ENCODE measurements at regions not wholly inside any gene's neighbourhood (a gene's known extent, or its start where the extent isn't known, plus 50 kb on each side); places are given as distances from the start of the nearest gene placed in this dataset.

DNA sequence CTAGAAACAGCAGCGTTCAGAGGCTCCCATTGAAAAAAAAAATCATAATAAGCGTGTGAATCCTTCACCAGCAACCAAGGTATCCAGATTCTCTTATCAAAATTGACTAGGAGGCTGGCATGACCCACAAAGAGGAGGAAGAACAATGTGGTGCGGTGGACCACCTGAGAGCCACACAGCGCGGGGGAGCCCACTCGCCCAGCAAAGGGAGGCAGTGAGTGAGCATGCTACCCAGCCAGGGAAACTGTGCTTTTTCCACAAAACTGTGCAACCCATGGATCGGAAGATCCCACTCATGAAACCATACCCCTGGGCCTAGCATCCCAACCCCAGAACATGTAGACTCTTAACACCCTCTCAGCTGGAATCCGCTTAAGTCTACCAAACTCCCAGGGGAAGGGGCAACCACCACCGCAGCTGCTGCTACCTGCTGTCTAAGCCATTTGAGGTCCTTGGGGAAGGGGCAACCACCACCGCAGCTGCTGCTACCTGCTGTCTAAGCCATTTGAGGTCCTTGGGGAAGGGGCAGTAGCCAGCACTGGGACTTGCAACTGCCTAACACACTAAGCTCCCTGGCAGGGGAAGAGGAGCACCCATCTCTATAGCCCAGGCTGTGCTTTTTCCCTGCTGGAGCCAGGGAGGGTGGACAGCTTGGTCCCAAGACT lies 102.8 kb upstream of the CLDN18 start:
- Histone ChIP-seq H3K4ac (ENCODE audit: low read depth, low read length) (no peak overlapping the region), H2BK15ac (replicated peaks; ENCODE audit: low read depth) (no peak overlapping the region), H3K56ac (ENCODE audit: low read length) (no peak overlapping the region), H4K5ac (ENCODE audit: low read length) (no peak overlapping the region), H2BK120ac (ENCODE audit: low read depth, low read length) (no peak overlapping the region), H2BK5ac (ENCODE audit: low read length) (no peak overlapping the region), H3K4me2 (ENCODE audit: low read length) (no peak overlapping the region), H3K79me2 (ENCODE audit: control insufficient read depth, insufficient read depth, low read length) (no peaks in the 10 kb centered on the region), H3K4me1 (ENCODE audit: control insufficient read depth, low read depth, low read length) (no peaks in the 10 kb centered on the region), H3K36me3 (ENCODE audit: control insufficient read depth, insufficient read depth, low read length) (no peaks in the 10 kb centered on the region), H3K23ac (ENCODE audit: low read length) (no peak overlapping the region), H3K79me1 (ENCODE audit: low read length) (no peaks in the 10 kb centered on the region), H3K9ac (ENCODE audit: low read length) (no peak overlapping the region), H3K27me3 (ENCODE audit: insufficient read depth, low read length, poor library complexity) (no peaks in the 10 kb centered on the region), H4K8ac (ENCODE audit: low read depth, low read length) (no peak overlapping the region), H3K18ac (ENCODE audit: low read length) (no peak overlapping the region), H3K4me3 (ENCODE audit: low read length) (no peak overlapping the region), H2AK5ac (ENCODE audit: low read length) (no peak overlapping the region), H3K27ac (ENCODE audit: low read depth, low read length) (no peak overlapping the region)
- DNase-seq: no peak
- no CpG with 5 or more reads among the region's 10 CpGs for WGBS (ENCODE audit: extremely low coverage, insufficient coverage, low lambda C conversion rate)

GRCh38 chr3:137924628-137925027 lies 85.3 kb upstream of the CLDN18 start:
- Histone ChIP-seq H3K79me1 (ENCODE audit: low read length) (no peaks in the 10 kb centered on the region), H3K56ac (ENCODE audit: low read length) (no peak overlapping the region), H3K9ac (ENCODE audit: low read length) (no peak overlapping the region), H3K18ac (ENCODE audit: low read length) (no peak overlapping the region), H3K4me3 (ENCODE audit: low read length) (no peak overlapping the region), H3K36me3 (ENCODE audit: control insufficient read depth, insufficient read depth, low read length) (no peaks in the 10 kb centered on the region), H3K27ac (ENCODE audit: low read depth, low read length) (no peak overlapping the region), H2BK120ac (ENCODE audit: low read depth, low read length) (no peak overlapping the region), H3K79me2 (ENCODE audit: control insufficient read depth, insufficient read depth, low read length) (no peaks in the 10 kb centered on the region), H3K27me3 (ENCODE audit: insufficient read depth, low read length, poor library complexity) (no peaks in the 10 kb centered on the region), H3K4me1 (ENCODE audit: control insufficient read depth, low read depth, low read length) (no peaks in the 10 kb centered on the region), H3K4me2 (ENCODE audit: low read length) (no peak overlapping the region), H2BK5ac (ENCODE audit: low read length) (no peak overlapping the region), H3K23ac (ENCODE audit: low read length) (no peak overlapping the region), H4K5ac (ENCODE audit: low read length) (no peak overlapping the region), H3K4ac (ENCODE audit: low read depth, low read length) (no peak overlapping the region), H2BK15ac (replicated peaks; ENCODE audit: low read depth) (no peak overlapping the region), H2AK5ac (ENCODE audit: low read length) (no peak overlapping the region), H4K8ac (ENCODE audit: low read depth, low read length) (no peak overlapping the region)
- WGBS (ENCODE audit: extremely low coverage, insufficient coverage, low lambda C conversion rate): no CpG with 5 or more reads among the region's 4 CpGs
- DNase-seq: no peak

GRCh38 chr3:137925080-137925479 lies 84.9 kb upstream of the CLDN18 start:
- H3K23ac ChIP-seq (ENCODE audit: low read length): no peak overlapping the region
- no peak overlapping the region for H2BK15ac ChIP-seq (replicated peaks; ENCODE audit: low read depth)
- H4K5ac ChIP-seq (ENCODE audit: low read length): no peak overlapping the region
- H3K4me1 ChIP-seq (ENCODE audit: control insufficient read depth, low read depth, low read length): no peaks in the 10 kb centered on the region
- H3K56ac ChIP-seq (ENCODE audit: low read length): no peak overlapping the region
- no peak overlapping the region for H2AK5ac ChIP-seq (ENCODE audit: low read length)
- H3K79me1 ChIP-seq (ENCODE audit: low read length): no peaks in the 10 kb centered on the region
- no CpG with 5 or more reads among the region's 5 CpGs for WGBS (ENCODE audit: extremely low coverage, insufficient coverage, low lambda C conversion rate)
- no peak overlapping the region for H3K9ac ChIP-seq (ENCODE audit: low read length)
- H3K36me3 ChIP-seq (ENCODE audit: control insufficient read depth, insufficient read depth, low read length): no peaks in the 10 kb centered on the region
- DNase-seq: no peak
- H2BK120ac ChIP-seq (ENCODE audit: low read depth, low read length): no peak overlapping the region
- no peaks in the 10 kb centered on the region for H3K79me2 ChIP-seq (ENCODE audit: control insufficient read depth, insufficient read depth, low read length)
- H4K8ac ChIP-seq (ENCODE audit: low read depth, low read length): no peak overlapping the region
- H3K4ac ChIP-seq (ENCODE audit: low read depth, low read length): no peak overlapping the region
- H2BK5ac ChIP-seq (ENCODE audit: low read length): no peak overlapping the region
- H3K4me2 ChIP-seq (ENCODE audit: low read length): no peak overlapping the region
- H3K27ac ChIP-seq (ENCODE audit: low read depth, low read length): no peak overlapping the region
- H3K27me3 ChIP-seq (ENCODE audit: insufficient read depth, low read length, poor library complexity): no peaks in the 10 kb centered on the region
- no peak overlapping the region for H3K4me3 ChIP-seq (ENCODE audit: low read length)
- no peak overlapping the region for H3K18ac ChIP-seq (ENCODE audit: low read length)

DNA sequence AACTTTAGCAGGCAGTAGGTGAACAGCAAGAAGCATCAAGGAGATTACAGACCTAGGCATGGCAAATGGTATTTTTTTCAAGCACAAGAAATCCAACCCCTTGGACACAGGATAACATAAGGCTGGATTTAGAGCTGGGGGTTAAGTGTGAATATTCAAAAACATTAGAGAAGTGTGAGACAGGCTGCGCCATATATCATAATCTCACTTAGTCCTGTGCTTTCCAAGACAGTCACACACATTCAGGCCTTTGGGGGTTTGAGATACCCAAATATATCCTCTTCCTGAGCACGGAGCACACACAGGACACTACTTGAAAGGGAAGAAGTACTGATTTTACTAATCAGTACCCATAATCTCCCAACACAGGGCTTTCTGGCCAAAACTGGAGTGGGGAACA lies 83.0 kb upstream of the CLDN18 start:
- Histone ChIP-seq H3K27ac (ENCODE audit: low read depth, low read length) (no peak overlapping the region), H4K8ac (ENCODE audit: low read depth, low read length) (no peak overlapping the region), H3K79me2 (ENCODE audit: control insufficient read depth, insufficient read depth, low read length) (no peaks in the 10 kb centered on the region), H3K36me3 (ENCODE audit: control insufficient read depth, insufficient read depth, low read length) (no peaks in the 10 kb centered on the region), H2BK15ac (replicated peaks; ENCODE audit: low read depth) (no peak overlapping the region), H3K4me1 (ENCODE audit: control insufficient read depth, low read depth, low read length) (no peaks in the 10 kb centered on the region), H3K9ac (ENCODE audit: low read length) (no peak overlapping the region), H2AK5ac (ENCODE audit: low read length) (no peak overlapping the region), H3K4me2 (ENCODE audit: low read length) (no peak overlapping the region), H4K5ac (ENCODE audit: low read length) (no peak overlapping the region), H3K56ac (ENCODE audit: low read length) (no peak overlapping the region), H3K27me3 (ENCODE audit: insufficient read depth, low read length, poor library complexity) (no peaks in the 10 kb centered on the region), H2BK5ac (ENCODE audit: low read length) (no peak overlapping the region), H3K18ac (ENCODE audit: low read length) (no peak overlapping the region), H3K79me1 (ENCODE audit: low read length) (no peaks in the 10 kb centered on the region), H3K4me3 (ENCODE audit: low read length) (no peak overlapping the region), H3K4ac (ENCODE audit: low read depth, low read length) (no peak overlapping the region), H3K23ac (ENCODE audit: low read length) (no peak overlapping the region), H2BK120ac (ENCODE audit: low read depth, low read length) (no peak overlapping the region)
- whole genome bisulfite sequencing (ENCODE audit: extremely low coverage, insufficient coverage, low lambda C conversion rate): no CpG with 5 or more reads among the region's 2 CpGs
- no peak for DNase-seq

GRCh38 chr3:137930976-137931375 lies 79.0 kb upstream of the CLDN18 start:
- no peak overlapping the region for H3K27ac ChIP-seq (ENCODE audit: low read depth, low read length)
- H4K8ac ChIP-seq (ENCODE audit: low read depth, low read length): no peak overlapping the region
- no peak overlapping the region for H3K4ac ChIP-seq (ENCODE audit: low read depth, low read length)
- H3K9ac ChIP-seq (ENCODE audit: low read length): no peak overlapping the region
- no peak overlapping the region for H2BK120ac ChIP-seq (ENCODE audit: low read depth, low read length)
- no peak overlapping the region for H3K4me3 ChIP-seq (ENCODE audit: low read length)
- no peaks in the 10 kb centered on the region for H3K27me3 ChIP-seq (ENCODE audit: insufficient read depth, low read length, poor library complexity)
- no CpG with 5 or more reads among the region's 3 CpGs for WGBS (ENCODE audit: extremely low coverage, insufficient coverage, low lambda C conversion rate)
- H2BK5ac ChIP-seq (ENCODE audit: low read length): no peak overlapping the region
- no peak overlapping the region for H2AK5ac ChIP-seq (ENCODE audit: low read length)
- H3K4me2 ChIP-seq (ENCODE audit: low read length): no peak overlapping the region
- H3K56ac ChIP-seq (ENCODE audit: low read length): no peak overlapping the region
- H3K79me2 ChIP-seq (ENCODE audit: control insufficient read depth, insufficient read depth, low read length): no peaks in the 10 kb centered on the region
- DNase-seq: no peak
- H4K5ac ChIP-seq (ENCODE audit: low read length): no peak overlapping the region
- H3K23ac ChIP-seq (ENCODE audit: low read length): no peak overlapping the region
- H3K4me1 ChIP-seq (ENCODE audit: control insufficient read depth, low read depth, low read length): no peaks in the 10 kb centered on the region
- H2BK15ac ChIP-seq (replicated peaks; ENCODE audit: low read depth): no peak overlapping the region
- H3K79me1 ChIP-seq (ENCODE audit: low read length): no peaks in the 10 kb centered on the region
- no peaks in the 10 kb centered on the region for H3K36me3 ChIP-seq (ENCODE audit: control insufficient read depth, insufficient read depth, low read length)
- no peak overlapping the region for H3K18ac ChIP-seq (ENCODE audit: low read length)

DNA sequence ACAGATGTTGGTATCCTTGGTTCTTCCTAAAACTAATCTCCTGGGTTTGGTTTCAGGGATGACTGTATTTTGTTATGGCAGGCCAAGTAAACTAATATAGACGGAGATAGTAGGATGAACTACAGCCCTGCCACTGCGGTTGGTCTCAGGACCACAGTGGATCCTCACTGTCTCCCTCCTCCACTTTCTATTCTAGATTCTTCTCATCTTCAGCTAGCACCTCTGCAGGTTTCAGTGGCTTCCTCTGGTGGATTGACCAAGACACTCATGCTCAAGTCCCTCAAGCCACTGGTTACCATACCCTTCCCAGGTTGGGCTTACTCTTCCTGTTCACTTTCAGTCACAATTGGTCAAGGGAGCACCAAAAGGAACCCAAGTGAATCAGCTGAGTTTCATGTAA lies 71.1 kb upstream of the CLDN18 start:
- WGBS (ENCODE audit: extremely low coverage, insufficient coverage, low lambda C conversion rate): no CpG with 5 or more reads among the region's 2 CpGs
- no peak overlapping the region for H4K5ac ChIP-seq (ENCODE audit: low read length)
- H2BK5ac ChIP-seq (ENCODE audit: low read length): no peak overlapping the region
- H2AK5ac ChIP-seq (ENCODE audit: low read length): no peak overlapping the region
- no peaks in the 10 kb centered on the region for H3K4me1 ChIP-seq (ENCODE audit: control insufficient read depth, low read depth, low read length)
- H3K9ac ChIP-seq (ENCODE audit: low read length): no peak overlapping the region
- H3K79me2 ChIP-seq (ENCODE audit: control insufficient read depth, insufficient read depth, low read length): no peaks in the 10 kb centered on the region
- no peak overlapping the region for H2BK15ac ChIP-seq (replicated peaks; ENCODE audit: low read depth)
- H3K23ac ChIP-seq (ENCODE audit: low read length): no peak overlapping the region
- no peak overlapping the region for H3K56ac ChIP-seq (ENCODE audit: low read length)
- no peaks in the 10 kb centered on the region for H3K27me3 ChIP-seq (ENCODE audit: insufficient read depth, low read length, poor library complexity)
- H3K4me3 ChIP-seq (ENCODE audit: low read length): no peak overlapping the region
- no peak overlapping the region for H3K4me2 ChIP-seq (ENCODE audit: low read length)
- no peak overlapping the region for H4K8ac ChIP-seq (ENCODE audit: low read depth, low read length)
- H2BK120ac ChIP-seq (ENCODE audit: low read depth, low read length): no peak overlapping the region
- H3K4ac ChIP-seq (ENCODE audit: low read depth, low read length): no peak overlapping the region
- no peak overlapping the region for H3K18ac ChIP-seq (ENCODE audit: low read length)
- DNase-seq: no peak
- H3K27ac ChIP-seq (ENCODE audit: low read depth, low read length): no peak overlapping the region
- H3K79me1 ChIP-seq (ENCODE audit: low read length): no peaks in the 10 kb centered on the region
- H3K36me3 ChIP-seq (ENCODE audit: control insufficient read depth, insufficient read depth, low read length): no peaks in the 10 kb centered on the region
